ENCODE measurements at regions not wholly inside any gene's neighbourhood (a gene's known extent, or its start where the extent isn't known, plus 50 kb on each side); places are given as distances from the start of the nearest gene placed in this dataset.

DNA sequence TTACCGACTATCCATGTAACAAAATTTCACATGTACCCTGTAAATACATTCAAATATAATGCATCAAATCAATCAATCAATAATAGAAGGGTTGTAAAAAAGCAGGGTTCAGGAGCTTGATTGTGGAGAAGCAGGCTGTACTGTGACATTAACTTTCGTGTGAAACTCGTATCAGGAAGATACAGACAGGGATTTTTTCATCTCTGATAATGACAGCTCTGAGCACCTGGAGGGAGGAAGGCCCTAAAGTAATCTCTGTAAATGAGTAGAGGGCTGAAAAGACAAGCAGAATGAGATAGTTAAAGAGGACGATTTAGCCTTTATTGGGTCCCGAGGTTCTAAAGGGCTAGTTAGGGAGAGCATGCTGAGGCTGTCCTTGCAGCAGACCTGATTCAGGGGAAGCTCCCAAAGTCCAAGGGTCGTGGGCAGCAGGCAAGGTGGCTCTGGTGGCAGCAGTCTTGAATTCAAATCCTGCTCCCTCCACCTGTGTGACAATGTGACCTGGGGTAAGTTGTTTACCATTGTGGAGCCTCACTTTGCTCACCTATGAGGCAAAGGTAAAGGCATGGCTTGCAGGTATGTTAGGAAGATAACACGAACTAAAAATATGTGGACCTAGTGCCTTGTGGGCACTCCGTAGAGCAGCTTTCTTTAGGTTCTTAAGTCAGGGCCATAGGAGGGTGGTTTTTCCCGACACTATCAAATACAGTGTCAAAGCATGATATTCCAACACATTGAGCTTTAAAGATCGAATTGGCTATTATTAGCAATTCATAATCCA lies 219.4 kb upstream of the MYLIP start:
- TF ChIP-seq, protein P1, sequence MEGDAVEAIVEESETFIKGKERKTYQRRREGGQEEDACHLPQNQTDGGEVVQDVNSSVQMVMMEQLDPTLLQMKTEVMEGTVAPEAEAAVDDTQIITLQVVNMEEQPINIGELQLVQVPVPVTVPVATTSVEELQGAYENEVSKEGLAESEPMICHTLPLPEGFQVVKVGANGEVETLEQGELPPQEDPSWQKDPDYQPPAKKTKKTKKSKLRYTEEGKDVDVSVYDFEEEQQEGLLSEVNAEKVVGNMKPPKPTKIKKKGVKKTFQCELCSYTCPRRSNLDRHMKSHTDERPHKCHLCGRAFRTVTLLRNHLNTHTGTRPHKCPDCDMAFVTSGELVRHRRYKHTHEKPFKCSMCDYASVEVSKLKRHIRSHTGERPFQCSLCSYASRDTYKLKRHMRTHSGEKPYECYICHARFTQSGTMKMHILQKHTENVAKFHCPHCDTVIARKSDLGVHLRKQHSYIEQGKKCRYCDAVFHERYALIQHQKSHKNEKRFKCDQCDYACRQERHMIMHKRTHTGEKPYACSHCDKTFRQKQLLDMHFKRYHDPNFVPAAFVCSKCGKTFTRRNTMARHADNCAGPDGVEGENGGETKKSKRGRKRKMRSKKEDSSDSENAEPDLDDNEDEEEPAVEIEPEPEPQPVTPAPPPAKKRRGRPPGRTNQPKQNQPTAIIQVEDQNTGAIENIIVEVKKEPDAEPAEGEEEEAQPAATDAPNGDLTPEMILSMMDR (conservative IDR thresholded peaks at IDR 0.05) = no peak
- TF ChIP-seq ZFX (IDR thresholded peaks at IDR 0.05) = no peak
